Astrocyte of the cerebellum (primary cell): ENCODE measurements at regions not wholly inside any gene's neighbourhood (a gene's known extent, or its start where the extent isn't known, plus 50 kb on each side); places are given as distances from the start of the nearest gene placed in this dataset.

Experiments
- DNase-seq: peaks from one replicate; pipeline ENCODE4 v3.0.0-alpha.2; 2011; ENCODE audit warnings: low read depth
- H3K4me3 ChIP-seq: 2 replicates; pipeline ENCODE4 v1.5.1; 2011; ENCODE audit warnings: mild to moderate bottlenecking, low read depth, low read length, moderate library complexity
- CTCF ChIP-seq: IDR thresholded peaks from 2 replicates; pipeline ENCODE4 v1.5.1; 2012; ENCODE audit warnings: low read length, low read depth, moderate library complexity, mild to moderate bottlenecking; ENCODE audit errors: missing control alignments
- in situ Hi-C: cut with HindIII; loops from 2 replicates; pipeline ENCODE4 v1.10.0; 2017; ENCODE audit warnings: low sequenced_read_pairs

GRCh38 chr3:177640319-177640965, 443.2 kb upstream of the TBL1XR1 start:
- no peak overlapping the region for H3K4me3 ChIP-seq
- TF ChIP-seq CTCF: no peak
- no peak for DNase-seq
- in situ Hi-C loops: no loop called here

GRCh38 chr3:177641206-177641605, 443.9 kb upstream of the TBL1XR1 start:
- in situ Hi-C loops: no loop called here
- TF ChIP-seq CTCF: no peak
- no peak overlapping the region for H3K4me3 ChIP-seq
- no peak for DNase-seq

- no peak for DNase-seq
- in situ Hi-C loops: no loop called here
- TF ChIP-seq CTCF: no peak
- no peak overlapping the region for H3K4me3 ChIP-seq
Measured at GRCh38 chr3:177642042-177642803, 444.9 kb upstream of the TBL1XR1 start.

- TF ChIP-seq CTCF: no peak
- H3K4me3 ChIP-seq: no peak overlapping the region
- in situ Hi-C loops: no loop called here
- no peak for DNase-seq
Measured at GRCh38 chr3:177642804-177643125, 445.5 kb upstream of the TBL1XR1 start.

GRCh38 chr3:177646749-177647148, 449.5 kb upstream of the TBL1XR1 start:
- H3K4me3 ChIP-seq: no peak overlapping the region
- in situ Hi-C loops: no loop called here
- no peak for TF ChIP-seq CTCF
- no peak for DNase-seq

- in situ Hi-C loops: no loop called here
- no peak for DNase-seq
- TF ChIP-seq CTCF: no peak
- H3K4me3 ChIP-seq: no peak overlapping the region
Measured at GRCh38 chr3:177647341-177647740, 450.1 kb upstream of the TBL1XR1 start.
